GM12878 (cell line): ENCODE measurements at regions not wholly inside any gene's neighbourhood (a gene's known extent, or its start where the extent isn't known, plus 50 kb on each side); places are given as distances from the start of the nearest gene placed in this dataset.
A peak's percentile ranks its signal among the peaks of the same experiment; 100 is the strongest.

Source experiments
- ATAC-seq: fragments of 200-7000 bp; cut with Tn5 transposase; 3 replicates; pipeline ENCODE4 v1.9.1; 2020; ENCODE audit warnings: mild to moderate bottlenecking, moderate library complexity
- BruUV-seq: library from RNA; stranded (reverse); fragments of 400-500 nt; replicated peaks from 2 replicates; lab custom pipeline; 2021; lab: Mats Ljungman, UMichigan
- CTCF ChIA-PET: fragments of 300-600 bp; sonication (Branson Sonifier 250); formaldehyde crosslinking; extraction: SDS; loops from one replicate; lab custom pipeline; 2021; ENCODE audit warnings: inconsistent platforms; lab: Yijun Ruan, JAX
- POLR2A ChIA-PET: fragments of 350-600 bp; formaldehyde crosslinking; extraction: SDS; loops from one replicate; lab custom pipeline; 2021; ENCODE audit warnings: inconsistent platforms; lab: Charles Lee
- RAD21 ChIA-PET: fragments of 300-600 bp; sonication (Branson Sonifier 250); formaldehyde crosslinking; loops from one replicate; lab custom pipeline; 2023; ENCODE audit warnings: antibody characterized with exemption; ENCODE audit not compliant: unreplicated experiment; lab: Charles Lee
- SMC1A ChIA-PET: fragments of 300-600 bp; sonication (Branson Sonifier 250); formaldehyde crosslinking; loops from one replicate; lab custom pipeline; 2023; ENCODE audit not compliant: unreplicated experiment, uncharacterized antibody; lab: Charles Lee
- DNase-seq: peaks from one replicate; pipeline ENCODE4 v3.0.0-alpha.2; 2011; ENCODE audit warnings: low read depth, low spot score
- FAIRE-seq: peaks from 3 replicates; lab custom pipeline; 2011; peaks lifted over from hg19 to GRCh38; lab: Jason Lieb, UNC
- H2AFZ ChIP-seq: 2 replicates; pipeline ENCODE4 v1.6.0; 2011; ENCODE audit warnings: low read depth, low read length, control low read depth; ENCODE audit not compliant: control insufficient read depth
- H3K27ac ChIP-seq: 2 replicates; pipeline ENCODE4 v1.5.1; 2011; ENCODE audit warnings: control low read depth; ENCODE audit not compliant: control insufficient read depth, insufficient read depth
- H3K27me3 ChIP-seq, 2 experiments: replicated peaks in 1 of 2; 2 replicates each; pipeline versions ENCODE4 v1.6.0 to v1.6.1; 2011; ENCODE audit warnings: low read length in 1 of 2; ENCODE audit not compliant: control insufficient read depth in 2 of 2, insufficient read depth in 2 of 2
- H3K36me3 ChIP-seq, 2 experiments: 2 replicates each; pipeline ENCODE4 v1.5.1; 2011; ENCODE audit warnings: low read length in 1 of 2; ENCODE audit not compliant: control insufficient read depth in 2 of 2, insufficient read depth in 2 of 2
- H3K4me1 ChIP-seq: 2 replicates; pipeline ENCODE4 v1.6.1; 2011; ENCODE audit warnings: mild to moderate bottlenecking, low read length, moderate library complexity, mixed read lengths; ENCODE audit not compliant: control insufficient read depth, insufficient read depth
- H3K4me2 ChIP-seq: 2 replicates; pipeline ENCODE4 v1.6.0; 2011; ENCODE audit warnings: control low read depth; ENCODE audit not compliant: control insufficient read depth, insufficient read depth
- H3K4me3 ChIP-seq: fragments of 200-600 bp; sonication (generic); 2 replicates; pipeline ENCODE4 v1.5.1; 2016
- H3K79me2 ChIP-seq: 2 replicates; pipeline ENCODE4 v1.6.0; 2011; ENCODE audit warnings: low read length; ENCODE audit not compliant: control insufficient read depth, insufficient read depth
- H3K9ac ChIP-seq: 2 replicates; pipeline ENCODE4 v1.8.0; 2011; ENCODE audit warnings: low read length, control low read depth, mixed read lengths; ENCODE audit not compliant: control insufficient read depth, insufficient read depth
- H3K9me3 ChIP-seq: replicated peaks from 3 replicates; pipeline ENCODE4 v1.5.1; 2011; ENCODE audit warnings: mild to moderate bottlenecking, low read length; ENCODE audit not compliant: control insufficient read depth, insufficient read depth
- H4K20me1 ChIP-seq: 2 replicates; pipeline ENCODE4 v1.6.0; 2011; ENCODE audit not compliant: control insufficient read depth, insufficient read depth
- ATF7 ChIP-seq: fragments of 450-650 bp; IDR thresholded peaks from 2 replicates; pipeline ENCODE4 v1.6.1; 2016; ENCODE audit warnings: low read depth, mild to moderate bottlenecking
- E2F4 ChIP-seq: IDR thresholded peaks from 2 replicates; pipeline ENCODE4 v1.6.1; 2012; ENCODE audit warnings: low read depth, low read length, improper control_type of control experiment
- EED ChIP-seq: sonication (generic); IDR thresholded peaks from 2 replicates; pipeline ENCODE4 v1.6.1; 2016; ENCODE audit warnings: antibody characterized with exemption, low read depth
- ESRRA ChIP-seq: IDR thresholded peaks from 2 replicates; pipeline ENCODE4 v1.6.1; 2012; ENCODE audit warnings: mild to moderate bottlenecking, low read length, improper control_type of control experiment
- HDAC2 ChIP-seq: fragments of 200-600 bp; sonication (generic); IDR thresholded peaks from 2 replicates; pipeline ENCODE4 v1.6.1; 2017
- KAT2A ChIP-seq: conservative IDR thresholded peaks from 2 replicates; pipeline ENCODE4 v1.6.1; 2011; ENCODE audit warnings: low read depth, low read length; ENCODE audit not compliant: control insufficient read depth
- KLF5 ChIP-seq: fragments of 450-650 bp; IDR thresholded peaks from 2 replicates; pipeline ENCODE4 v1.6.1; 2014; ENCODE audit warnings: mild to moderate bottlenecking; ENCODE audit not compliant: partially characterized antibody
- SMAD1 ChIP-seq: fragments of 450-650 bp; IDR thresholded peaks from 2 replicates; pipeline ENCODE4 v1.6.1; 2018; ENCODE audit warnings: mild to moderate bottlenecking, low read depth; ENCODE audit not compliant: partially characterized antibody
- SPI1 ChIP-seq: IDR thresholded peaks from 2 replicates; pipeline ENCODE4 v1.6.1; 2011; ENCODE audit warnings: low read depth, mild to moderate bottlenecking, low read length, moderate library complexity, borderline replicate concordance; ENCODE audit not compliant: insufficient read depth
- ZBTB33 ChIP-seq: fragments of 450-650 bp; IDR thresholded peaks from 2 replicates; pipeline ENCODE4 v1.6.1; 2017; ENCODE audit warnings: mild to moderate bottlenecking
- WGBS: methylation state at CpG from one replicate; pipeline ENCODE4 v1.1.6; 2016; ENCODE audit warnings: low lambda C conversion rate; ENCODE audit not compliant: insufficient replicate concordance, insufficient coverage; ENCODE audit errors: missing lambda C conversion rate; 5-methylcytosine and 5-hydroxymethylcytosine counted together
- in situ Hi-C: fragments of 300-500 bp; cut with MboI; formaldehyde crosslinking; loops from 9 replicates; pipeline ENCODE4 v1.14.3; 2018; ENCODE audit warnings: mixed read lengths
- intact Hi-C: fragments of 100-400 bp; cut with micrococcal nuclease; formaldehyde crosslinking; loops from one replicate; pipeline ENCODE4 v1.14.2; 2022; ENCODE audit not compliant: unreplicated experiment

- no peak for TF ChIP-seq ZBTB33
- no peak for TF ChIP-seq SMAD1
- no peak for TF ChIP-seq EED
- TF ChIP-seq KAT2A: no peak
- TF ChIP-seq HDAC2: no peak
- no peak for TF ChIP-seq ESRRA
- TF ChIP-seq, all 136 proteins: peak for 0
These were observed 117.1 kb downstream of the NUDT12 start (continued) for GRCh38 chr5:103445426-103446035.

- Histone ChIP-seq H3K27ac (no peak overlapping the region), H3K27me3 (no peaks in the 10 kb centered on the region), H3K79me2 (no peaks in the 10 kb centered on the region), H3K36me3 (no peaks in the 10 kb centered on the region), H2AFZ (peak overlapping the region; percentile 79), H3K9me3 (peaks cover 2% of the 10 kb centered on the region; the same call in 1 of the 3 replicates), H3K4me1 (no peaks in the 10 kb centered on the region), H3K9ac (no peak overlapping the region), H4K20me1 (no peaks in the 10 kb centered on the region), H3K4me3 (no peak overlapping the region), H3K4me2 (peak overlapping the region; percentile 39)
- peak; percentile 84 for ATAC-seq
- in situ Hi-C loops (no loop called here), intact Hi-C loops (no loop called here)
- ChIA-PET CTCF (no interaction called here), RAD21 (no interaction called here), SMC1A (no interaction called here), POLR2A (no interaction called here)
- TF ChIP-seq ATF7: no peak
- TF ChIP-seq KLF5: no peak
- no peak for TF ChIP-seq E2F4
- peak; percentile 81; the same call in 1 of the 2 replicates for TF ChIP-seq SPI1
- 1% methylated on average over 4 of the region's 4 CpGs for WGBS
- no TSS peak for BruUV-seq
- peak; percentile 90 for FAIRE-seq
- DNase-seq: no peak
These were observed 118.1 kb downstream of the NUDT12 start for GRCh38 chr5:103444333-103445038.
